ENCODE measurements at regions not wholly inside any gene's neighbourhood (a gene's known extent, or its start where the extent isn't known, plus 50 kb on each side); places are given as distances from the start of the nearest gene placed in this dataset.

DNA sequence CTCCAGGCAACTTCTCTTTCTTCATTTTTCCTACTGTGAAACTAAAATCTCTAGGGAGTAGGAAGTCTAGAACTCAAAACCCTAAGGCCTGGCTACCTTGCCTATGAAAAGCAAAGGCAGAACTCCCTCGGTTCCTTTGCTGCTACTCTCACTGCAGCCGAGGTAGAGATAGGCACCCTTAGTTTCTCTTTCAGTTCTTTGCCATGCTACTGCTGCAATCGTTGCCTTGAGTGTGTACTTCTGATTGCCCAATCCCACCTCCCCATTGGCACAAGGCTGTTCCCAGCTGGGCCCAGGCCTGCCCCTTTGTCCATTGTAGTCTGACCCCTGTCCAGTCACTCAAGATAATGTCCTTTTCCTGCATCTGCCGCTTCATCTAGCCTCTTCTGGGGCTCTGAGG lies 92.3 kb upstream of the MRPS22 start:
- WGBS, 2 donors (ENCODE audit: low coverage in 1 of 2): 56 to 79% methylated on average over 3 to 4 of the region's 4 CpGs
- DNase-seq: no peak
- intact Hi-C loops (cut with DNase I; ENCODE audit: low total_unique reads): no loop called here
- H3K4me3 ChIP-seq: no peak overlapping the region
- no peaks in the 10 kb centered on the region for H3K36me3 ChIP-seq
- H3K9me3 ChIP-seq: no peaks in the 10 kb centered on the region
- no peak for TF ChIP-seq POLR2A (IDR thresholded peaks at IDR 0.05)
- TF ChIP-seq POLR2AphosphoS5 (IDR thresholded peaks at IDR 0.05): no peak
- no peak for TF ChIP-seq EP300 (IDR thresholded peaks at IDR 0.05; ENCODE audit: low read depth)
- no peak for TF ChIP-seq CTCF (IDR thresholded peaks at IDR 0.05)
- H3K27ac ChIP-seq: no peak overlapping the region
- H3K4me1 ChIP-seq: no peaks in the 10 kb centered on the region
- H3K27me3 ChIP-seq: no peaks in the 10 kb centered on the region
- in situ Hi-C loops (cut with MboI; ENCODE audit: low pct_ligation_motif_present in 1 of 4, low pct_unique_long_range_greater_than_20kb in 1 of 4, low sequenced_read_pairs in 3 of 4): no loop called here

DNA sequence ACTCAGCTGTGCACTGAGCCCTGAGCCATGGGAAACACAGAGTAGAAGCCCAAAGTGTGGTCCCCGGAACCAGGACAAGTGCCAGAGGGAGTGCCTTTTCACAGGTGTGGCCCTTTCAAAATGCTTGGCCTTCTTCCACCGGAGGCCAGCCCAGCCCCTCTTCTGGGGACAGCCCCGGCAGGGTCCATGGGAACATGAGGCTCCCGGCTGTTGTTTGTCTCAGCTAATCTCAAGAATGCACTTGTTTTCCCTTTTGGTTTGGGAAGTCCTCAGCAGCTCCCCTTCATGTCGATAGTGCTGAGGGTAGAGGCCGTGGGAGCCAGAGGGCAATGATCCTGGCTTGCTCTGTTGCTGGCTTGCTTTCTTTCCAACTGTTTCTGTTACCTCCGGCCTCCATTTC lies 91.1 kb upstream of the MRPS22 start:
- Histone ChIP-seq H3K36me3 (no peaks in the 10 kb centered on the region), H3K4me3 (no peak overlapping the region), H3K27ac (no peak overlapping the region), H3K4me1 (no peaks in the 10 kb centered on the region), H3K9me3 (no peaks in the 10 kb centered on the region), H3K27me3 (no peaks in the 10 kb centered on the region)
- in situ Hi-C loops (cut with MboI; ENCODE audit: low pct_ligation_motif_present in 1 of 4, low pct_unique_long_range_greater_than_20kb in 1 of 4, low sequenced_read_pairs in 3 of 4): no loop called here
- intact Hi-C loops (cut with DNase I; ENCODE audit: low total_unique reads): no loop called here
- DNase-seq: no peak
- WGBS, 2 donors (ENCODE audit: low coverage in 1 of 2): 56% methylated on average over 7 of the region's 7 CpGs; no CpG with 5 or more reads in 1 of the 2 donors
- TF ChIP-seq POLR2A (IDR thresholded peaks at IDR 0.05) (no peak), EP300 (IDR thresholded peaks at IDR 0.05; ENCODE audit: low read depth) (no peak), POLR2AphosphoS5 (IDR thresholded peaks at IDR 0.05) (no peak), CTCF (IDR thresholded peaks at IDR 0.05) (no peak)

DNA sequence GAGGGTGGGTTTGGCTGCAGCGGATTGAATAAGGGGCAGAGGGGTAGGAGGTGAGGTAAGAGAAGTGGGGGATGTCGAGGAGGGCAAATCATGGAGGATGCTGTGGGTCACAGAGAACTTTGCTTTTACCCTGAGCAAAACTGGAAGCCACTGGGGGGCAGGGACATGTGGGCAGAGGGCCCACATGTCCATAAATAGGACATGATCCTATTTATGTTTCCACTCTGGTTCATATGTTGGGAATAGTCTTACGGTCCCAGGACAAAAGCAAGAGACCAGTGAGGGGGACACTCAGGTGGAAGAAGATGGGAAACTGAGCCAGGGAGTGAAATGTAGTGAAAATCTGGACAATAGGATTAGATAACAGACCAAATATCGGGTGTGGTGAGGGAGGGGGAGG lies 85.5 kb upstream of the MRPS22 start:
- no peak for DNase-seq
- Histone ChIP-seq H3K4me3 (no peak overlapping the region), H3K9me3 (no peaks in the 10 kb centered on the region), H3K27me3 (no peaks in the 10 kb centered on the region), H3K36me3 (no peaks in the 10 kb centered on the region), H3K4me1 (no peaks in the 10 kb centered on the region), H3K27ac (no peak overlapping the region)
- WGBS, 2 donors (ENCODE audit: low coverage in 1 of 2): 52 to 57% methylated on average over 4 of the region's 4 CpGs
- in situ Hi-C loops (cut with MboI; ENCODE audit: low pct_ligation_motif_present in 1 of 4, low pct_unique_long_range_greater_than_20kb in 1 of 4, low sequenced_read_pairs in 3 of 4): no loop called here
- intact Hi-C loops (cut with DNase I; ENCODE audit: low total_unique reads): no loop called here
- TF ChIP-seq EP300 (IDR thresholded peaks at IDR 0.05; ENCODE audit: low read depth) (no peak), POLR2AphosphoS5 (IDR thresholded peaks at IDR 0.05) (no peak), POLR2A (IDR thresholded peaks at IDR 0.05) (no peak)

DNA sequence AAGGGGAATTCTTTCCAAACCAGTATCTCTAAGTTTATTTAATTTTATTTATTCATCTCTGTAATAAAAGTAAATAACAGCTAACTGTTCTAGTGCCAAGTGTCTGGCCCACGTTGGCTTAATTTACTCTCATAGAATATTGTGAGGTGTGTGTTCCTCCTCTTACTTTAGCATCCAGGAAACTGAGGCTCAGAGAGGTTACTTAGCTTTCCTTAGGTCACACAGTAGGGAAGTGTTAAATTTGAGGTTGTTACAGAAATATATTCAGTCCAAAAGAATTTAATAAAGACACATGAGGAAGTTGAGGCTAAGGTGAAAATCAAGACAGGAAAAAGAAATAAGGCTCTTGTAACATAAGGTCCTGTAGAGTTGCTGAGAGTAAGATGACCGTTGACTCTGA lies 84.4 kb upstream of the MRPS22 start:
- H3K4me1 ChIP-seq: no peaks in the 10 kb centered on the region

DNA sequence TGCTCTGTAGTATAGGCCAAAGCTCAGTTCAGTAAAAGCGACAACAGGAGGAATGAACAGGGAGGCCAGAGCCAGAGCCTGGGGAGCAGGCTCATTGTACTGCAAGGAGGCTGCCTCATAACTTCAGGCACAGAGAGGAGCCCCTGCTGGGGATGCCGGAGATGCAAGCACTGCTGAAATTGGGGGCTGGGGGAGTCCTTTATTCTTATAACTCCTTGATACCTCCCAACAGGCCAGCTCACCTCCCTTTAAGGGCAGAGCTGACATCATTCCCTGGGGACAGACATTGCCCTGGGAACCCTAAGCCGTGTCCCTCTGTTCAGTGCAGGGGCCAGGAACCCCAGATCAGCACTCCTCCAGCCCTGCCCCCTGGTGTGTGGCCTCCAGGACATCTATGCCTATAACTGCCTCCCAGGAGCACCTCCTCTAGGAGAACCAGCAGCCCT lies 83.8 kb upstream of the MRPS22 start:
- in situ Hi-C loops (cut with MboI; ENCODE audit: low pct_ligation_motif_present in 1 of 4, low pct_unique_long_range_greater_than_20kb in 1 of 4, low sequenced_read_pairs in 3 of 4): no loop called here
- no peaks in the 10 kb centered on the region for H3K4me1 ChIP-seq
- no peak overlapping the region for H3K27ac ChIP-seq
- DNase-seq: no peak
- 68% methylated on average over 3 of the region's 3 CpGs; no CpG with 5 or more reads in 1 of the 2 donors for WGBS, 2 donors (ENCODE audit: low coverage in 1 of 2)
- H3K9me3 ChIP-seq: no peaks in the 10 kb centered on the region
- no peak for TF ChIP-seq POLR2AphosphoS5 (IDR thresholded peaks at IDR 0.05)
- no peak for TF ChIP-seq POLR2A (IDR thresholded peaks at IDR 0.05)
- no peak for TF ChIP-seq CTCF (IDR thresholded peaks at IDR 0.05)
- TF ChIP-seq EP300 (IDR thresholded peaks at IDR 0.05; ENCODE audit: low read depth): no peak
- no peaks in the 10 kb centered on the region for H3K27me3 ChIP-seq
- no peaks in the 10 kb centered on the region for H3K36me3 ChIP-seq
- intact Hi-C loops (cut with DNase I; ENCODE audit: low total_unique reads): no loop called here
- H3K4me3 ChIP-seq: no peak overlapping the region

More for the DNA sequence above, 84.4 kb upstream of the MRPS22 start:
- no peak for DNase-seq
- Histone ChIP-seq H3K9me3 (no peaks in the 10 kb centered on the region), H3K27me3 (no peaks in the 10 kb centered on the region), H3K27ac (no peak overlapping the region), H3K4me3 (no peak overlapping the region), H3K36me3 (no peaks in the 10 kb centered on the region)
- TF ChIP-seq EP300 (IDR thresholded peaks at IDR 0.05; ENCODE audit: low read depth): no peak
- 49 to 61% methylated on average over 2 of the region's 2 CpGs for WGBS, 2 donors (ENCODE audit: low coverage in 1 of 2)
- in situ Hi-C loops (cut with MboI; ENCODE audit: low pct_ligation_motif_present in 1 of 4, low pct_unique_long_range_greater_than_20kb in 1 of 4, low sequenced_read_pairs in 3 of 4) (no loop called here), intact Hi-C loops (cut with DNase I; ENCODE audit: low total_unique reads) (no loop called here)
